ENCODE measurements at regions not wholly inside any gene's neighbourhood (a gene's known extent, or its start where the extent isn't known, plus 50 kb on each side); places are given as distances from the start of the nearest gene placed in this dataset.
"Not testable (repeated sequence)": the region's sequence is repeated elsewhere in the genome, so short reads cannot be mapped to it uniquely, and the experiment has no call there.

GRCh38 chr21:13514308-13514707 lies 95.3 kb upstream of the POTED start:
- H3K27me3 Mint-ChIP-seq (ENCODE audit: low read depth in 3 of 3); H3K36me3 ChIP-seq (replicated peaks in 1 of 2; ENCODE audit: control insufficient read depth in 1 of 2, insufficient read depth in 2 of 2, low read length in 2 of 2); H2AFZ ChIP-seq (ENCODE audit: insufficient read depth, low read depth, low read length, poor library complexity, severe bottlenecking); H4K20me1 ChIP-seq (ENCODE audit: insufficient read depth, low read length); H3K4me1 ChIP-seq (ENCODE audit: control insufficient read depth in 1 of 2, insufficient read depth in 2 of 2, low read length in 2 of 2); H3K36me3 Mint-ChIP-seq; DNase-seq; H3K4me2 ChIP-seq (replicated peaks; ENCODE audit: extremely low read depth, low read length, poor library complexity, severe bottlenecking); H3K4me1 Mint-ChIP-seq; H3K79me2 ChIP-seq (ENCODE audit: insufficient read depth, low read length); intact Hi-C loops (cut with micrococcal nuclease); H3K4me3 Mint-ChIP-seq; H3K27ac ChIP-seq (ENCODE audit: low read depth in 1 of 2, low read length in 2 of 2); H3K27me3 ChIP-seq (ENCODE audit: control insufficient read depth in 2 of 2, insufficient read depth in 2 of 2, low read length in 2 of 2); H3K4me3 ChIP-seq (replicated peaks in 1 of 3; ENCODE audit: low read depth in 2 of 3, low read length in 3 of 3); H3K9ac ChIP-seq (ENCODE audit: insufficient read depth, low read length, poor library complexity, severe bottlenecking): not testable (repeated sequence)
- Mint-ChIP-seq H3K9me3 (peaks cover 8 to 29% (median 20%) of the 10 kb centered on the region in 7 donors), H3K27ac (peak overlapping the region in 1 of 7 donors; percentile 28)
- 89% methylated on average over 4 of the region's 6 CpGs for WGBS (ENCODE audit: insufficient coverage)
- peaks cover 14 to 22% of the 10 kb centered on the region in 2 donors for H3K9me3 ChIP-seq (replicated peaks in 1 of 2; ENCODE audit: control insufficient read depth in 1 of 2, insufficient read depth in 1 of 2, low read length in 2 of 2)

- not testable (repeated sequence) for H3K4me2 ChIP-seq (replicated peaks; ENCODE audit: extremely low read depth, low read length, poor library complexity, severe bottlenecking)
Measured at GRCh38 chr21:13515980-13516379, 93.6 kb upstream of the POTED start.

GRCh38 chr21:13519971-13520370 lies 89.6 kb upstream of the POTED start:
- H3K36me3 ChIP-seq (replicated peaks in 1 of 2; ENCODE audit: control insufficient read depth in 1 of 2, insufficient read depth in 2 of 2, low read length in 2 of 2); intact Hi-C loops (cut with micrococcal nuclease); H3K27me3 Mint-ChIP-seq (ENCODE audit: low read depth in 3 of 3); H3K4me1 ChIP-seq (ENCODE audit: control insufficient read depth in 1 of 2, insufficient read depth in 2 of 2, low read length in 2 of 2); H3K4me1 Mint-ChIP-seq; DNase-seq; H3K27ac ChIP-seq (ENCODE audit: low read depth in 1 of 2, low read length in 2 of 2); H3K4me3 Mint-ChIP-seq; H3K79me2 ChIP-seq (ENCODE audit: insufficient read depth, low read length); H4K20me1 ChIP-seq (ENCODE audit: insufficient read depth, low read length); H3K4me3 ChIP-seq (replicated peaks in 1 of 3; ENCODE audit: low read depth in 2 of 3, low read length in 3 of 3); H3K9ac ChIP-seq (ENCODE audit: insufficient read depth, low read length, poor library complexity, severe bottlenecking); H3K36me3 Mint-ChIP-seq; H2AFZ ChIP-seq (ENCODE audit: insufficient read depth, low read depth, low read length, poor library complexity, severe bottlenecking); H3K4me2 ChIP-seq (replicated peaks; ENCODE audit: extremely low read depth, low read length, poor library complexity, severe bottlenecking); H3K27ac Mint-ChIP-seq; H3K27me3 ChIP-seq (ENCODE audit: control insufficient read depth in 2 of 2, insufficient read depth in 2 of 2, low read length in 2 of 2): not testable (repeated sequence)
- 25% methylated on average over 1 of the region's 3 CpGs for WGBS (ENCODE audit: insufficient coverage)
- H3K9me3 Mint-ChIP-seq, result peaks cover 8 to 33% (median 18%) of the 10 kb centered on the region in 7 donors
- peaks cover 14 to 28% of the 10 kb centered on the region in 2 donors for H3K9me3 ChIP-seq (replicated peaks in 1 of 2; ENCODE audit: control insufficient read depth in 1 of 2, insufficient read depth in 1 of 2, low read length in 2 of 2)

More at GRCh38 chr21:13515980-13516379, 93.6 kb upstream of the POTED start:
- H3K4me1 Mint-ChIP-seq; H4K20me1 ChIP-seq (ENCODE audit: insufficient read depth, low read length); H3K4me1 ChIP-seq (ENCODE audit: control insufficient read depth in 1 of 2, insufficient read depth in 2 of 2, low read length in 2 of 2); DNase-seq; H3K27me3 ChIP-seq (ENCODE audit: control insufficient read depth in 2 of 2, insufficient read depth in 2 of 2, low read length in 2 of 2); H3K9ac ChIP-seq (ENCODE audit: insufficient read depth, low read length, poor library complexity, severe bottlenecking); H3K36me3 Mint-ChIP-seq; H3K36me3 ChIP-seq (replicated peaks in 1 of 2; ENCODE audit: control insufficient read depth in 1 of 2, insufficient read depth in 2 of 2, low read length in 2 of 2); intact Hi-C loops (cut with micrococcal nuclease); H2AFZ ChIP-seq (ENCODE audit: insufficient read depth, low read depth, low read length, poor library complexity, severe bottlenecking); H3K27ac ChIP-seq (ENCODE audit: low read depth in 1 of 2, low read length in 2 of 2); H3K4me3 Mint-ChIP-seq; H3K27me3 Mint-ChIP-seq (ENCODE audit: low read depth in 3 of 3); H3K27ac Mint-ChIP-seq; H3K4me3 ChIP-seq (replicated peaks in 1 of 3; ENCODE audit: low read depth in 2 of 3, low read length in 3 of 3); H3K79me2 ChIP-seq (ENCODE audit: insufficient read depth, low read length): not testable (repeated sequence)
- WGBS (ENCODE audit: insufficient coverage), result 90% methylated on average over 10 of the region's 14 CpGs
- H3K9me3 ChIP-seq (replicated peaks in 1 of 2; ENCODE audit: control insufficient read depth in 1 of 2, insufficient read depth in 1 of 2, low read length in 2 of 2), result peaks cover 18 to 32% of the 10 kb centered on the region in 2 donors
- H3K9me3 Mint-ChIP-seq, result peaks cover 8 to 37% (median 21%) of the 10 kb centered on the region in 7 donors

- WGBS (ENCODE audit: insufficient coverage), result no CpG with 5 or more reads among the region's 16 CpGs
- H4K20me1 ChIP-seq (ENCODE audit: insufficient read depth, low read length); H3K4me3 ChIP-seq (replicated peaks in 1 of 3; ENCODE audit: low read depth in 2 of 3, low read length in 3 of 3); H3K4me1 ChIP-seq (ENCODE audit: control insufficient read depth in 1 of 2, insufficient read depth in 2 of 2, low read length in 2 of 2); H3K4me2 ChIP-seq (replicated peaks; ENCODE audit: extremely low read depth, low read length, poor library complexity, severe bottlenecking); H3K79me2 ChIP-seq (ENCODE audit: insufficient read depth, low read length); H3K9ac ChIP-seq (ENCODE audit: insufficient read depth, low read length, poor library complexity, severe bottlenecking); H2AFZ ChIP-seq (ENCODE audit: insufficient read depth, low read depth, low read length, poor library complexity, severe bottlenecking); H3K4me1 Mint-ChIP-seq; H3K27me3 Mint-ChIP-seq (ENCODE audit: low read depth in 3 of 3); H3K4me3 Mint-ChIP-seq; DNase-seq; H3K36me3 ChIP-seq (replicated peaks in 1 of 2; ENCODE audit: control insufficient read depth in 1 of 2, insufficient read depth in 2 of 2, low read length in 2 of 2); H3K27me3 ChIP-seq (ENCODE audit: control insufficient read depth in 2 of 2, insufficient read depth in 2 of 2, low read length in 2 of 2); H3K27ac ChIP-seq (ENCODE audit: low read depth in 1 of 2, low read length in 2 of 2); H3K27ac Mint-ChIP-seq; intact Hi-C loops (cut with micrococcal nuclease); H3K36me3 Mint-ChIP-seq: not testable (repeated sequence)
- peaks cover 0 to 17% (median 4%) of the 10 kb centered on the region in 7 donors for H3K9me3 Mint-ChIP-seq
- peaks cover 19 to 31% of the 10 kb centered on the region in 2 donors for H3K9me3 ChIP-seq (replicated peaks in 1 of 2; ENCODE audit: control insufficient read depth in 1 of 2, insufficient read depth in 1 of 2, low read length in 2 of 2)
Measured at GRCh38 chr21:13525015-13525414, 84.6 kb upstream of the POTED start.

Data from CD14-positive monocyte (primary cell).